IMR-90 (cell line): ENCODE measurements at regions not wholly inside any gene's neighbourhood (a gene's known extent, or its start where the extent isn't known, plus 50 kb on each side); places are given as distances from the start of the nearest gene placed in this dataset.

Experiments used
- ATAC-seq: fragments of 200-7000 bp; cut with Tn5 transposase; 2 replicates; pipeline ENCODE4 v1.9.1; 2020; ENCODE audit warnings: low read depth, mild to moderate bottlenecking, moderate library complexity
- BruUV-seq: library from RNA; stranded (reverse); fragments of 400-500 nt; replicated peaks from 2 replicates; lab custom pipeline; 2021; lab: Mats Ljungman, UMichigan
- CTCF ChIA-PET: fragments of 300-600 bp; formaldehyde crosslinking; extraction: SDS; loops from one replicate; lab custom pipeline; 2021; ENCODE audit warnings: antibody characterized with exemption; lab: Yijun Ruan, JAX
- POLR2A ChIA-PET: fragments of 300-600 bp; sonication (Branson Sonifier 250); formaldehyde crosslinking; loops from one replicate; lab custom pipeline; 2022; ENCODE audit warnings: antibody characterized with exemption; ENCODE audit not compliant: unreplicated experiment; lab: Charles Lee
- DNase-seq: peaks from one replicate; pipeline ENCODE4 v3.0.0; 2013
- H2AFZ ChIP-seq: replicated peaks from 2 replicates; pipeline ENCODE3; 2013; ENCODE audit warnings: low read length, mild to moderate bottlenecking; ENCODE audit not compliant: poor library complexity
- H2AK5ac ChIP-seq: 2 replicates; pipeline ENCODE4 v1.6.1; 2013; ENCODE audit warnings: low read depth, low read length, inconsistent platforms
- H2AK9ac ChIP-seq: replicated peaks from 2 replicates; pipeline ENCODE3; 2013; ENCODE audit warnings: mild to moderate bottlenecking, low read depth, low read length, moderate library complexity; ENCODE audit not compliant: poor library complexity
- H2BK120ac ChIP-seq: 2 replicates; pipeline ENCODE4 v1.6.1; 2013; ENCODE audit warnings: low read depth, low read length, inconsistent platforms
- H2BK15ac ChIP-seq: 3 replicates; pipeline ENCODE4 v1.6.1; 2013; ENCODE audit warnings: low read depth, low read length, inconsistent platforms
- H2BK20ac ChIP-seq: 2 replicates; pipeline ENCODE4 v1.6.1; 2013; ENCODE audit warnings: low read depth, mild to moderate bottlenecking, inconsistent platforms, low read length, moderate library complexity
- H2BK5ac ChIP-seq: 2 replicates; pipeline ENCODE4 v1.6.1; 2013; ENCODE audit warnings: mild to moderate bottlenecking, low read depth, low read length, inconsistent platforms; ENCODE audit not compliant: poor library complexity, severe bottlenecking
- H3K14ac ChIP-seq: replicated peaks from 2 replicates; pipeline ENCODE4 v1.6.1; 2013; ENCODE audit warnings: low read depth, low read length, inconsistent platforms
- H3K18ac ChIP-seq: 2 replicates; pipeline ENCODE4 v1.6.1; 2013; ENCODE audit warnings: low read depth, low read length, control low read depth
- H3K23ac ChIP-seq: 2 replicates; pipeline ENCODE4 v1.6.1; 2013; ENCODE audit warnings: low read depth, low read length, inconsistent platforms
- H3K27ac ChIP-seq: 2 replicates; pipeline ENCODE4 v1.5.1; 2013; ENCODE audit warnings: mild to moderate bottlenecking, control low read depth, low read length; ENCODE audit not compliant: insufficient read depth
- H3K27me3 ChIP-seq: 2 replicates; pipeline ENCODE4 v1.6.1; 2013; ENCODE audit warnings: low read length; ENCODE audit not compliant: control insufficient read depth, insufficient read depth
- H3K36me3 ChIP-seq: 2 replicates; pipeline ENCODE4 v1.6.1; 2013; ENCODE audit warnings: low read length, mixed read lengths; ENCODE audit not compliant: control insufficient read depth, insufficient read depth
- H3K4ac ChIP-seq: 2 replicates; pipeline ENCODE4 v1.6.1; 2013; ENCODE audit warnings: low read depth, low read length, inconsistent platforms
- H3K4me1 ChIP-seq: 2 replicates; pipeline ENCODE4 v1.6.1; 2013; ENCODE audit warnings: low read length, mixed read lengths; ENCODE audit not compliant: control insufficient read depth, insufficient read depth
- H3K4me2 ChIP-seq: 2 replicates; pipeline ENCODE4 v1.6.1; 2013; ENCODE audit warnings: low read depth, mild to moderate bottlenecking, control low read depth, low read length, moderate library complexity
- H3K4me3 ChIP-seq: 2 replicates; pipeline ENCODE4 v1.5.1; 2013; ENCODE audit warnings: low read depth, mild to moderate bottlenecking, control low read depth, low read length, moderate library complexity; ENCODE audit not compliant: insufficient read depth
- H3K56ac ChIP-seq: 2 replicates; pipeline ENCODE4 v1.6.1; 2013; ENCODE audit warnings: low read length, inconsistent platforms; ENCODE audit not compliant: insufficient read depth; ENCODE audit errors: extremely low read depth
- H3K79me1 ChIP-seq, 2 experiments: 2 replicates each; pipeline ENCODE4 v1.6.1; 2013; ENCODE audit warnings: low read length in 2 of 2, inconsistent platforms in 1 of 2, low read depth in 1 of 2
- H3K9ac ChIP-seq: 2 replicates; pipeline ENCODE4 v1.6.1; 2013; ENCODE audit warnings: low read depth, low read length, control low read depth
- H3K9me1 ChIP-seq: 2 replicates; pipeline ENCODE4 v1.6.1; 2013; ENCODE audit warnings: low read length, inconsistent platforms; ENCODE audit not compliant: insufficient read depth
- H3K9me3 ChIP-seq: 2 replicates; pipeline ENCODE4 v1.6.1; 2013; ENCODE audit warnings: low read length; ENCODE audit not compliant: control insufficient read depth, insufficient read depth
- H4K20me1 ChIP-seq: 2 replicates; pipeline ENCODE4 v1.6.1; 2013; ENCODE audit warnings: low read length, inconsistent platforms; ENCODE audit not compliant: insufficient read depth
- H4K5ac ChIP-seq: 2 replicates; pipeline ENCODE4 v1.6.1; 2013; ENCODE audit warnings: mild to moderate bottlenecking, low read depth, low read length, control low read depth
- H4K8ac ChIP-seq, 2 experiments: 2 replicates each; pipeline ENCODE4 v1.6.1; 2013; ENCODE audit warnings: low read depth in 2 of 2, low read length in 2 of 2, control low read depth in 1 of 2, inconsistent platforms in 1 of 2
- H4K91ac ChIP-seq: 2 replicates; pipeline ENCODE4 v1.6.1; 2013; ENCODE audit warnings: low read depth, low read length, inconsistent platforms; ENCODE audit not compliant: insufficient read depth
- CEBPB ChIP-seq: IDR thresholded peaks from 2 replicates; pipeline ENCODE4 v1.6.1; 2012; ENCODE audit warnings: low read depth, low read length, improper control_type of control experiment
- FOS ChIP-seq: fragments of 150-350 bp; IDR thresholded peaks from 2 replicates; pipeline ENCODE4 v1.6.1; 2016; ENCODE audit warnings: low read depth, low read length
- MAZ ChIP-seq: IDR thresholded peaks from 2 replicates; pipeline ENCODE4 v1.6.1; 2012; ENCODE audit warnings: low read depth, mild to moderate bottlenecking, low read length, improper control_type of control experiment, moderate library complexity, borderline replicate concordance
- MXI1 ChIP-seq: IDR thresholded peaks from 2 replicates; pipeline ENCODE4 v1.6.1; 2012; ENCODE audit warnings: low read depth, mild to moderate bottlenecking, low read length, moderate library complexity, borderline replicate concordance
- NFE2L2 ChIP-seq: fragments of 150-350 bp; IDR thresholded peaks from 2 replicates; pipeline ENCODE4 v1.6.1; 2016; ENCODE audit warnings: low read depth, mild to moderate bottlenecking, low read length
- POLR2A ChIP-seq: IDR thresholded peaks from 2 replicates; pipeline ENCODE4 v1.6.1; 2012; ENCODE audit warnings: mild to moderate bottlenecking, low read depth, low read length
- RAD21 ChIP-seq: IDR thresholded peaks from 2 replicates; pipeline ENCODE4 v1.6.1; 2012; ENCODE audit warnings: low read length, improper control_type of control experiment
- RCOR1 ChIP-seq: IDR thresholded peaks from 2 replicates; pipeline ENCODE4 v1.6.1; 2012; ENCODE audit warnings: mild to moderate bottlenecking, low read length, improper control_type of control experiment; ENCODE audit not compliant: insufficient replicate concordance
- RFX5 ChIP-seq: IDR thresholded peaks from 2 replicates; pipeline ENCODE4 v1.8.0; 2012; ENCODE audit warnings: low read depth, mild to moderate bottlenecking, low read length, moderate library complexity
- SMC3 ChIP-seq: fragments of 150-350 bp; IDR thresholded peaks from 2 replicates; pipeline ENCODE4 v1.6.1; 2016; ENCODE audit warnings: low read depth, mild to moderate bottlenecking, antibody characterized with exemption, low read length, moderate library complexity
- WGBS, 2 experiments: methylation state at CpG; one replicate each; pipeline versions ENCODE4 v1.1.5 to v1.1.7; 2013; ENCODE audit warnings: missing lambda C conversion rate in 2 of 2; ENCODE audit not compliant: insufficient read length in 1 of 2; ENCODE audit errors: extremely low coverage in 2 of 2; 5-methylcytosine and 5-hydroxymethylcytosine counted together
- dilution Hi-C: fragments of 300-500 bp; cut with HindIII; formaldehyde crosslinking; loops from one replicate; pipeline ENCODE4 v1.14.3; 2018; ENCODE audit warnings: low sequenced_read_pairs; ENCODE audit not compliant: unreplicated experiment
- in situ Hi-C: fragments of 300-500 bp; cut with MboI; formaldehyde crosslinking; loops from 3 replicates; pipeline ENCODE4 v1.14.3; 2019; ENCODE audit warnings: low sequenced_read_pairs, inconsistent platforms, mixed read lengths
- intact Hi-C: fragments of 100-400 bp; cut with micrococcal nuclease; formaldehyde crosslinking; loops from 2 replicates; pipeline ENCODE4 v1.10.0; 2022
- TF ChIP-seq, protein P1 (sequence below): fragments of 150-350 bp; IDR thresholded peaks from 2 replicates; pipeline ENCODE4 v1.6.1; 2017; ENCODE audit warnings: mild to moderate bottlenecking, antibody characterized with exemption, low read length, low read depth
- TF ChIP-seq, protein P2 (sequence below): fragments of 150-350 bp; IDR thresholded peaks from 2 replicates; pipeline ENCODE4 v1.6.1; 2016; ENCODE audit warnings: low read depth, mild to moderate bottlenecking, low read length, moderate library complexity, borderline replicate concordance
- TF ChIP-seq, protein P3 (sequence below): conservative IDR thresholded peaks from 2 replicates; pipeline ENCODE4 v1.5.1; 2012; ENCODE audit warnings: mild to moderate bottlenecking, low read depth, low read length, improper control_type of control experiment

DNA sequence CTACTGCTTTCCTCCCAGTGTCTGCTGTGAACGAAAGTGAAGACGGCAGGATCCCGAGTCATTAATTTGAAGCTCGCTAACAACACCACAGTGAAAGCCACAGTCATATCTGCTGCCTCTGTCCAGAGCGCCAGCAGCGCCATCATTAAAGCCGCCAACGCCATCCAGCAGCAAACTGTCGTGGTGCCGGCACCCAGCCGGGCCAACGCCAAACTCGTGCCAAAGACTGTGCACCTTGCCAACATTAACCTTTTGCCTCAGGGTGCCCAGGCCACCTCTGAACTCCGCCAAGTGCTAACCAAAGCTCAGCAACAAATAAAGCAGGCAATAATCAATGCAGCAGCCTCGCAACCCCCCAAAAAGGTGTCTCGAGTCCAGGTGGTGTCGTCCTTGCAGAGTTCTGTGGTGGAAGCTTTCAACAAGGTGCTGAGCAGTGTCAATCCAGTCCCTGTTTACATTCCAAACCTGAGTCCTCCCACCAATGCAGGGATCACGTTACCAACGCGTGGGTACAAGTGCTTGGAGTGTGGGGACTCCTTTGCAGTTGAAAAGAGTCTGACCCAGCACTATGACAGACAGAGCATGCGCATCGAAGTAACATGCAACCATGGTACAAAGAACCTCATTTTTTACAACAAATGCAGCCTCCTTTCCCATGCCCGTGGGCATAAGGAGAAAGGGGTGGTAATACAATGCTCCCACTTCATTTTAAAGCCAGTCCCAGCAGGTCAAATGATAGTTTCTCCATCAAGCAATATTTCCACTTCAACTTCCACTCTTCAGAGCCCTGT lies 94.8 kb upstream of the KCNMA1 start:
- Histone ChIP-seq H2BK20ac (no peak overlapping the region), H3K14ac (no peak overlapping the region), H3K4me3 (no peak overlapping the region), H3K36me3 (no peaks in the 10 kb centered on the region; the same call in 1 of the 2 replicates), H3K23ac (no peak overlapping the region), H2BK15ac (no peak overlapping the region), H3K56ac (no peak overlapping the region), H3K4me1 (no peaks in the 10 kb centered on the region), H3K9ac (no peak overlapping the region), H4K91ac (no peak overlapping the region), H3K9me3 (no peaks in the 10 kb centered on the region), H4K5ac (no peak overlapping the region), H3K79me1 (no peaks in the 10 kb centered on the region), H3K27ac (no peak overlapping the region), H2BK120ac (no peak overlapping the region), H2AK5ac (no peak overlapping the region), H4K20me1 (no peaks in the 10 kb centered on the region), H3K27me3 (no peaks in the 10 kb centered on the region), H2AFZ (peak overlapping the region; percentile 8), H3K18ac (no peak overlapping the region), H2AK9ac (no peak overlapping the region), H3K9me1 (0 out of 2 replicates have a peak, but pooled peaks cover 3% of the 10 kb centered on the region), H3K4ac (no peak overlapping the region), H2BK5ac (no peak overlapping the region), H3K4me2 (no peak overlapping the region), H4K8ac (no peak overlapping the region)
- 84% methylated on average over 11 of the region's 23 CpGs; no CpG with 5 or more reads in 1 of the 2 experiments for whole genome bisulfite sequencing, 2 experiments
- in situ Hi-C loops (no loop called here), intact Hi-C loops (no loop called here), dilution Hi-C loops (no loop called here)
- no peak for DNase-seq
- no peak for ATAC-seq
- TF ChIP-seq FOS = no peak
- TF ChIP-seq, protein P1, sequence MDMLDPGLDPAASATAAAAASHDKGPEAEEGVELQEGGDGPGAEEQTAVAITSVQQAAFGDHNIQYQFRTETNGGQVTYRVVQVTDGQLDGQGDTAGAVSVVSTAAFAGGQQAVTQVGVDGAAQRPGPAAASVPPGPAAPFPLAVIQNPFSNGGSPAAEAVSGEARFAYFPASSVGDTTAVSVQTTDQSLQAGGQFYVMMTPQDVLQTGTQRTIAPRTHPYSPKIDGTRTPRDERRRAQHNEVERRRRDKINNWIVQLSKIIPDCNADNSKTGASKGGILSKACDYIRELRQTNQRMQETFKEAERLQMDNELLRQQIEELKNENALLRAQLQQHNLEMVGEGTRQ = no peak
- TF ChIP-seq, protein P2, sequence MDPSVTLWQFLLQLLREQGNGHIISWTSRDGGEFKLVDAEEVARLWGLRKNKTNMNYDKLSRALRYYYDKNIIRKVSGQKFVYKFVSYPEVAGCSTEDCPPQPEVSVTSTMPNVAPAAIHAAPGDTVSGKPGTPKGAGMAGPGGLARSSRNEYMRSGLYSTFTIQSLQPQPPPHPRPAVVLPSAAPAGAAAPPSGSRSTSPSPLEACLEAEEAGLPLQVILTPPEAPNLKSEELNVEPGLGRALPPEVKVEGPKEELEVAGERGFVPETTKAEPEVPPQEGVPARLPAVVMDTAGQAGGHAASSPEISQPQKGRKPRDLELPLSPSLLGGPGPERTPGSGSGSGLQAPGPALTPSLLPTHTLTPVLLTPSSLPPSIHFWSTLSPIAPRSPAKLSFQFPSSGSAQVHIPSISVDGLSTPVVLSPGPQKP = no peak
- no peak for TF ChIP-seq MAZ
- TF ChIP-seq CEBPB = no peak
- TF ChIP-seq, protein P3, sequence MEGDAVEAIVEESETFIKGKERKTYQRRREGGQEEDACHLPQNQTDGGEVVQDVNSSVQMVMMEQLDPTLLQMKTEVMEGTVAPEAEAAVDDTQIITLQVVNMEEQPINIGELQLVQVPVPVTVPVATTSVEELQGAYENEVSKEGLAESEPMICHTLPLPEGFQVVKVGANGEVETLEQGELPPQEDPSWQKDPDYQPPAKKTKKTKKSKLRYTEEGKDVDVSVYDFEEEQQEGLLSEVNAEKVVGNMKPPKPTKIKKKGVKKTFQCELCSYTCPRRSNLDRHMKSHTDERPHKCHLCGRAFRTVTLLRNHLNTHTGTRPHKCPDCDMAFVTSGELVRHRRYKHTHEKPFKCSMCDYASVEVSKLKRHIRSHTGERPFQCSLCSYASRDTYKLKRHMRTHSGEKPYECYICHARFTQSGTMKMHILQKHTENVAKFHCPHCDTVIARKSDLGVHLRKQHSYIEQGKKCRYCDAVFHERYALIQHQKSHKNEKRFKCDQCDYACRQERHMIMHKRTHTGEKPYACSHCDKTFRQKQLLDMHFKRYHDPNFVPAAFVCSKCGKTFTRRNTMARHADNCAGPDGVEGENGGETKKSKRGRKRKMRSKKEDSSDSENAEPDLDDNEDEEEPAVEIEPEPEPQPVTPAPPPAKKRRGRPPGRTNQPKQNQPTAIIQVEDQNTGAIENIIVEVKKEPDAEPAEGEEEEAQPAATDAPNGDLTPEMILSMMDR = no peak
- no peak for TF ChIP-seq NFE2L2
- TF ChIP-seq POLR2A = no peak
- no peak for TF ChIP-seq MXI1
- no peak for TF ChIP-seq RFX5
- no peak for TF ChIP-seq SMC3
- TF ChIP-seq RCOR1 = no peak
- no peak for TF ChIP-seq RAD21
- ChIA-PET CTCF (no interaction called here), POLR2A (no interaction called here)
- no TSS peak for BruUV-seq
